Left renal cortex interstitium (tissue), 4 donors: ENCODE measurements at regions not wholly inside any gene's neighbourhood (a gene's known extent, or its start where the extent isn't known, plus 50 kb on each side); places are given as distances from the start of the nearest gene placed in this dataset.
A peak's percentile ranks its signal among the peaks of the same experiment; 100 is the strongest.
"Not testable (repeated sequence)": the region's sequence is repeated elsewhere in the genome, so short reads cannot be mapped to it uniquely, and the experiment has no call there.

Experiments used
- DNase-seq, 4 donors: peaks; one replicate each; pipeline ENCODE4 v3.0.0-alpha.2; 2013; ENCODE audit warnings: low read depth in 4 of 4, low spot score in 2 of 4, missing footprints in 1 of 4

DNA sequence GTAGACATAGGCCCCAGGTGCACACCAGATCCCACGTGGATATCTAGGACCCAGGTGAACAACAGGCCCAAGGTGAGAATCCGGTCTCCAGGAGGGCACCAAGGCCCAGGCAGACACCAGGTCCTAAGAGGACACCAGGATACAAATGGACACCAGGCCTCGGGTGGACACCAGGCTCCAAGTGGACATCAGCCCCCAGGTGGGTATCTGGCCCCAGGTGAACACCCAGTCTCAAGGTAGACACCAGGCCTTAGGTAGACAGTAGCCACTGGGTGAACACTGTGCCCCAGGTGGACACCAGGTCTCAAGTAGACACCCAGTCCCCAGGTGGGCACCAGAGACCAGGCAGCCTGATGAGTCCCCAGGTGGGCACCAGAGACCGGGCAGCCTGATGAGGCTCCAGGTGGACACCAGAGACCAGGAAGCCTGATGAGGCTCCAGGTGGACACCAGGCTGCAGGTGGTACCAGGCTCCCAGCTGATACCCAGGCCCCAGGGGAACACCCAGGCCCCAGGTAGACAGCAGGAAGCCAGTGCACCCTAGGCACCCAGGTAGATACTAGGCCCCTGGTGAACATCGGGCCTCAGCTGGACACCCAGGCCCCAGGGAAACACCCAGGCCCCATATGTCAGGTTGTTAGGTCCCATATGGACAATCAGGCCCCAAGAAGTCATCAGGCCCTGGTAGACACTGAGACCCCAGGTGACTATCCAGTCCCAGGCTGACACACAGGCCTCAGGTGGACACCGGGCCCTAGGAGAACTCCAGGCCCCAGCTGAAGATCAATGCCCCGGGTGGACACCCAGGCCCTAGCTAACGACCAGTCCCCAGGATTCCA lies 55.1 kb upstream of the SEPTIN5 start:
- DNase-seq: no peak

DNA sequence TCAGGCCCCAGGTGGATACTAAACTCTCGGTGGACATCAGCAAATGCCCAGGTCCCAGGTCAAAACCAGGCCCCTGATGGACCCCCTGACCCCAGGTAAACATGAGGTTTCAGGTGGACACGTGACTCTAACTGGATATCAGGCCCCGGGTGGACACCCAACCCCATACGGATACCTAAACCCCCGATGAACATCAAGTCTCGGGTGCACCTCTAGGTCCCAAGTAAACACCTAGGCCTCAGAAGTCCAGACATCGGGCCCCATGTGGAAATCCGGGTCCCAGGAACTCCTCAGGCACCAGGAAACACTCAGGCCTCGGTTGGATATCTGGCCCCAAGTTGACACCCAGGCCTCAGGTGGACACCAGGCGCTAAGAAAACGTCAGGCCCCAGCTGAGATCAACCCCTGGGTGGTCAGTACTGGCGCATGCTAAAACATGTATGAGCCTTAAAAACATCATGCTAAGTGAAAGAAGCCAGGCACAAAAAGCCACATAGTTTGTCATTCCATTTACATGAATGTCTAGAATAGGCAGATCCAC lies 54.4 kb upstream of the SEPTIN5 start:
- no peak for DNase-seq

DNA sequence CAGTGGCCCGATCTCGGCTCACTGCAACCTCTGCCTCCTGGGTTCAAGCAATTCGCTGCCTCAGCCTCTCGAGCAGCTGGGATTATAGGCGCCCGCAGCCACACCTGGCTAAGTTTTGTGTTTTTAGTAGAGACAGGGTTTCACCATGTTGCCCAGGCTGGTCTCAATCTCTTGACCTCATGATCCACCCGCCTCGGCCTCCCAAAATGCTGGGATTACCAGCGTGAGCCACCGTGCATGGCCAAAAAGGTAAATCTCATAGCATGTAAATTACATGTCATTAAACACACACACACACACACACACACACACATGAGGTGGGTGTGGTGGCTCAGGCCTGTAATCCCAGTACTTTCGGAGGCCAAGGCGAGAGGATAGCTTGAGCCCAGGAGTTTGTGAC lies 53.7 kb upstream of the SEPTIN5 start:
- not testable (repeated sequence) for DNase-seq

DNA sequence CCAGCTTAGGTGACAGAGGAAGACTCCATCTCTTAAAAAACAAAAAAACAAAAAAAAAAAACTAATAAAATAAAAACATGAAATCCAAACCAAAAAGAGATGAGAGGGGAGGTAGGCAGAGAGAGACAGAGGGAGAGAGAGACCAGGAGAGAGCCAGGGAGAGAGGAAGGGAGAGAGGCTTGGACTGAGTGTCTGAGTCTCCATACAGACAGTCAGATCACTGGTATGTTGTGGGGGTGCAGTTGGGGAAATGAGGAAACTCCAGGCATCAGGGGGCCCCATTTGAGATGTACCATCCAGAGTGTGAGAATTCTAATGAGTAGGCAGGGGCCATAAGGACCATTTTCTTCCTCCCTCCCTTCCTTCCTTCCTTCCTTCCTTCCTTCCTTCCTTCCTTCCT lies 53.1 kb upstream of the SEPTIN5 start:
- DNase-seq: no peak

DNA sequence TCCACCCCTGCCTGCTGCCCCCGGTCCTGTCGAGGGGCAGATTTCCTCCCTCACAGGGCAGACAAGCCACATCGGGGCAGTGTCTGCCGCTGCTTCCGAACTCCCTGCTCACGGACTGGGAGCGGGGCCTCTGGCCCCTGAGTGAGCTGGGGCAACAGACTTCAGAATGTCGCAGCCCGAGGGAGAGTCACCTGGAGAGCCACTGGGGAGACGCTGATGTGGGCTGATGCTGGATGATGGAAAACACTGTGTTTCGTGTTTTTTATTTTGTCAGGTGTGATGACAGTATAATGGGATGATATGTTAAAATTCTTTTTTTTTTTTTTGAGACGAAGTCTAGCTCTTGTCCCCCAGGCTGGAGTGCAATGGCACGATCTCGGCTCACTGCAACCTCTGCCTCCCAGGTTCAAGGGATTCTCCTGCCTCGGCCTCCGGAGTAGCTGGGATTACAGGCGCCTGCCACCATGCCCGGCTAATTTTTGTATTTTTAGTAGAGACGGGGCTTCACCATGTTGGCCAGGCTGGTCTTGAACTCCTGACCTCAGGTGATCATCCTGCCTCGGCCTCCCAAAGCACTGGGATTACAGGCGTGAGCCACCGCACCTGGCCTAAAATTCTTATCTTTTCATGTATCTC lies 52.1 kb upstream of the SEPTIN5 start:
- DNase-seq: not testable (repeated sequence)

DNA sequence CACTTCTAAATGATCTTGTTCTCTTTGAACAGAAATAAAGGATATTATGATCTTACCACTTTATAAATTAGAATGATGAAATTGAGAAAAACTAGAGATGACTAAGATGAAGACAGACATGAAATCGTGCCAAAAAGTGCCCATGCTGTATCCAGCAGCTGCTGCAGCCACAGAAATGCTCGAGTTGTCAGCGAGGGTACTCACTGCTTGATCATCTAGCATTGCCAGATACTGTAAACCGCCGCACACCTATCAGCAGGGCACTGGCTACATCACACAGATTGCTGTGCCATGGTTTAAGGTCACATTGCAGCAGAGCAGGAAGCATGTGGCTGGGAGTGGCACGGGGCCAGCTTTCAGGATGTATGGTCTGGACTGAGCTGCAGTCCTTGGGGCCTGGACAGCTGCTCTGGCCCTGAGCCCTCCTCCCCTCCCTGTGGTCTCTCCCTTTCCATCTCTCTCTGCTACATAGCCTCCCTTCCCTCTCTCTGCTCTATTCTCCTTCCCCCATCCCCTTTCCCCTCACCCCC lies 51.0 kb upstream of the SEPTIN5 start:
- no peak for DNase-seq

DNA sequence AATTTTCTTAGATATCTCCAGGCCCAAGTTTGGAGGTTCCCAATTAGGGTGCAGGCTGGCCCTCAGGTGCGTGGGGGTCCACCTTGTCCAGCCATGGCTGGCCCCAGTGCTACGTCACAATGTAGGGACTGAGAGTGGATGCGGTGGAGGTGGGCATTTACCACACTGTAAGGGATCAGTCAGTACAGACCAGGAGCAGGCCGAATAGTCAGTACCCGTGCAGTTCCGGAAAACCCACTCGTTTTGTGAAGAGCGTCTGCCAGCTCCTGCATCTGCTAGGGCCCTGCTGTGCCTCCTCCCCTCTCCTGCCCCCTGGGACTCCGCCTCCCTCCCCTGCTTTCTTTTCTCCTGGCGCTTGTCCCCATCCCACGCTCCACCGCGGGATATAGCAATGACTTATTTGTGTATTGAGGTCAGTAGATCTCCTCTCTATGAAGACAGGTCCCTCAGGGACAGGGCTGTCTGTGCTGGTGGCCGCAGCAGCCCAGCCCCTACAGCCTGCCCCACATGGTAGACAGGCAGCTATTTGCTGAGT lies 50.4 kb upstream of the SEPTIN5 start:
- DNase-seq: peak in 2 of 4 donors; percentile 49 to 55

DNA sequence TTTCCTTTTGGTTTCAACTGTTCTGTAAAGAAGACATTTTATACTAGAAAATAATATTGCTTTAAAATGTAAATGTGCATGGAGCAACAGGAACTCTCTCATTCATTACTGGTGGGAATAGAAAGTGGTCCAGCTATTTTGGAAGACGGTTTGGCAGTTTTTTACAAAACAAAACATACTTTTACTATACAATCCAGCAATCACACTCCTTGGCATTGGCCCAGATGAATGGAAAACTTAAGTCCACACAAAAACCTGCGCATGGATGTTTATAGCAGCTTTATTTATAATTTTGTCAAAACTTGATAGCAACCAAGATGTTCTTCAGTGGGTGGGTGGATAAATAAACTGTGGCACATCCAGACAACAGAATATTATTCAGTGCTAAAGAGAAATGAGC lies 49.9 kb upstream of the SEPTIN5 start:
- DNase-seq: no peak
